ENCODE measurements at regions not wholly inside any gene's neighbourhood (a gene's known extent, or its start where the extent isn't known, plus 50 kb on each side); places are given as distances from the start of the nearest gene placed in this dataset.
A peak's percentile ranks its signal among the peaks of the same experiment; 100 is the strongest.
"Not testable (repeated sequence)": the region's sequence is repeated elsewhere in the genome, so short reads cannot be mapped to it uniquely, and the experiment has no call there.

- TF ChIP-seq, protein P1, sequence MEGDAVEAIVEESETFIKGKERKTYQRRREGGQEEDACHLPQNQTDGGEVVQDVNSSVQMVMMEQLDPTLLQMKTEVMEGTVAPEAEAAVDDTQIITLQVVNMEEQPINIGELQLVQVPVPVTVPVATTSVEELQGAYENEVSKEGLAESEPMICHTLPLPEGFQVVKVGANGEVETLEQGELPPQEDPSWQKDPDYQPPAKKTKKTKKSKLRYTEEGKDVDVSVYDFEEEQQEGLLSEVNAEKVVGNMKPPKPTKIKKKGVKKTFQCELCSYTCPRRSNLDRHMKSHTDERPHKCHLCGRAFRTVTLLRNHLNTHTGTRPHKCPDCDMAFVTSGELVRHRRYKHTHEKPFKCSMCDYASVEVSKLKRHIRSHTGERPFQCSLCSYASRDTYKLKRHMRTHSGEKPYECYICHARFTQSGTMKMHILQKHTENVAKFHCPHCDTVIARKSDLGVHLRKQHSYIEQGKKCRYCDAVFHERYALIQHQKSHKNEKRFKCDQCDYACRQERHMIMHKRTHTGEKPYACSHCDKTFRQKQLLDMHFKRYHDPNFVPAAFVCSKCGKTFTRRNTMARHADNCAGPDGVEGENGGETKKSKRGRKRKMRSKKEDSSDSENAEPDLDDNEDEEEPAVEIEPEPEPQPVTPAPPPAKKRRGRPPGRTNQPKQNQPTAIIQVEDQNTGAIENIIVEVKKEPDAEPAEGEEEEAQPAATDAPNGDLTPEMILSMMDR (IDR thresholded peaks at IDR 0.05), result no peak
- no peak for TF ChIP-seq POLR2A (IDR thresholded peaks at IDR 0.05)
- intact Hi-C loops (cut with DNase I), result no loop called here
- WGBS, 2 donors, result 64 to 77% methylated on average over 2 of the region's 2 CpGs
- Histone ChIP-seq H3K27me3 (no peaks in the 10 kb centered on the region), H3K27ac (no peak overlapping the region), H3K4me3 (replicated peaks in 1 of 3) (no peak overlapping the region), H3K4me1 (peaks cover 7 to 9% of the 10 kb centered on the region in 2 donors), H3K36me3 (no peaks in the 10 kb centered on the region), H3K9me3 (no peaks in the 10 kb centered on the region)
- no peak for DNase-seq
Observed at GRCh38 chr10:9137368-9137767, 1082.9 kb downstream of the GATA3 start.

GRCh38 chr10:9138829-9139228, 1084.3 kb downstream of the GATA3 start:
- intact Hi-C loops (cut with DNase I); DNase-seq; H3K36me3 ChIP-seq; H3K27ac ChIP-seq; H3K4me3 ChIP-seq (replicated peaks in 1 of 3); H3K9me3 ChIP-seq; H3K4me1 ChIP-seq; H3K27me3 ChIP-seq: not testable (repeated sequence)
- 95 to 100% methylated on average over 1 of the region's 1 CpG for WGBS, 2 donors

GRCh38 chr10:9140373-9140772, 1085.9 kb downstream of the GATA3 start:
- intact Hi-C loops (cut with DNase I), result no loop called here
- Histone ChIP-seq H3K4me3 (replicated peaks in 1 of 3) (no peak overlapping the region), H3K4me1 (peaks cover 7 to 9% of the 10 kb centered on the region in 2 donors), H3K36me3 (no peaks in the 10 kb centered on the region), H3K9me3 (no peaks in the 10 kb centered on the region), H3K27ac (peak overlapping the region; percentile 4 to 74 (median 8)), H3K27me3 (no peaks in the 10 kb centered on the region)
- TF ChIP-seq POLR2A (IDR thresholded peaks at IDR 0.05), result no peak
- TF ChIP-seq, protein P1 (IDR thresholded peaks at IDR 0.05), result no peak
- DNase-seq, result peak; percentile 13
- 9 to 12% methylated on average over 3 of the region's 3 CpGs for WGBS, 2 donors

DNA sequence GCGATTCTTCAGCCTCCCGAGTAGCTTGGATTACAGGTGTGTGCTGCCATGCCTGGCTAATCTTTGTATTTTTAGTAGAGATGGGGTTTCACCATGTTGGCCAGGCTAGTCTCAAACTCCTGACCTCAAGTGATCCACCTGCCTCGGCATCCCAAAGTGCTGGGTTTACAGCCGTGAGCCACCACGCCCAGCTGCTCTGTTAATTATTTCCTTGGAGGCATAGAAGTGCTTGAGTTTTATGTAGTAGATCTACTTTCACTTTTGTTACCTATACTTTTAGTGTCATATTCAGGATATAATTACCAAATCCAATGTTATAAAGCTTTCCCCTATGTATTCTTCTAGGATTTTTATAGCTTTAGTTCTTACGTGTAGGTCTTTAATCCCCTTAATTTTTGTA, 1093.0 kb downstream of the GATA3 start:
- DNase-seq, result peak; percentile 40 to 43
- WGBS, 2 donors, result 46 to 54% methylated on average over 6 of the region's 6 CpGs
- no peak for TF ChIP-seq POLR2A (IDR thresholded peaks at IDR 0.05)
- TF ChIP-seq, protein P1 (IDR thresholded peaks at IDR 0.05), result no peak
- Histone ChIP-seq H3K36me3 (no peaks in the 10 kb centered on the region), H3K4me1 (no peaks in the 10 kb centered on the region), H3K27me3 (no peaks in the 10 kb centered on the region), H3K9me3 (no peaks in the 10 kb centered on the region), H3K27ac (no peak overlapping the region), H3K4me3 (replicated peaks in 1 of 3) (no peak overlapping the region)
- intact Hi-C loops (cut with DNase I), result no loop called here

DNA sequence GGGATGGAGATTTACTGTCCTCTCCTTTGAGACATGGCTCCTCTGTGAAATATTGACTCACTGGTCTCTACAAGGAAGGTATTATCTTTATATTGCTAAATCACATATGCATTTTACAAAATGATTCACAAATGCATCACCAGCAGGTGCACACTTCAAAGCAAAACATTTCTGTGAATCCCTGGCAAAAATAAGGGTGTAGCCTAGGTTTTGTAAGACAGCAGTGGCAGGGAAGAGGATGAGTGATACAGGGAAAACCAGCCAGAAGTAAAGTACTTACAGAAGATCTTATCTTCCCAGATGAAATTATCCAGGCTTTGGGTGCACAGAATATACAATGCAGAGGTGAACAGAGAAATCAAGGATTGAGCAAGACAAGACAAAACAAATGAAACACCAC, 1094.6 kb downstream of the GATA3 start:
- no peak overlapping the region for H3K27ac ChIP-seq
- no peaks in the 10 kb centered on the region for H3K9me3 ChIP-seq
- TF ChIP-seq, protein P1 (IDR thresholded peaks at IDR 0.05), result no peak
- no peak for TF ChIP-seq POLR2A (IDR thresholded peaks at IDR 0.05)
- intact Hi-C loops (cut with DNase I), result no loop called here
- H3K36me3 ChIP-seq, result no peaks in the 10 kb centered on the region
- no peak overlapping the region for H3K4me3 ChIP-seq (replicated peaks in 1 of 3)
- DNase-seq, result no peak
- no peaks in the 10 kb centered on the region for H3K27me3 ChIP-seq
- no peaks in the 10 kb centered on the region for H3K4me1 ChIP-seq

GRCh38 chr10:9153057-9153456, 1098.6 kb downstream of the GATA3 start:
- H3K4me1 ChIP-seq; DNase-seq; H3K9me3 ChIP-seq; H3K36me3 ChIP-seq; H3K4me3 ChIP-seq (replicated peaks in 1 of 3); H3K27me3 ChIP-seq; intact Hi-C loops (cut with DNase I); H3K27ac ChIP-seq: not testable (repeated sequence)
- 91 to 95% methylated on average over 1 of the region's 1 CpG for WGBS, 2 donors

Measured in thyroid gland (tissue), 4 donors.